Prostate gland (tissue), 2 donors: ENCODE measurements at regions not wholly inside any gene's neighbourhood (a gene's known extent, or its start where the extent isn't known, plus 50 kb on each side); places are given as distances from the start of the nearest gene placed in this dataset.

Source experiments
- DNase-seq: peaks from one replicate; pipeline ENCODE4 v3.0.0-alpha.2; 2019; ENCODE audit warnings: low spot score
- H3K27ac ChIP-seq, 2 donors: fragments of 200-600 bp; sonication (generic); 2 replicates each; pipeline ENCODE4 v1.5.1; 2017 to 2019
- H3K27me3 ChIP-seq: fragments of 200-600 bp; sonication (generic); replicated peaks from 2 replicates; pipeline ENCODE4 v1.5.1; 2019; ENCODE audit not compliant: insufficient read depth
- H3K36me3 ChIP-seq, 2 donors: fragments of 200-600 bp; sonication (generic); 1 replicate in 1 of 2; 2 replicates in 1 of 2; pipeline versions ENCODE4 v1.5.1 to v1.8.1; 2017 to 2019
- H3K4me1 ChIP-seq: fragments of 200-600 bp; sonication (generic); replicated peaks from 2 replicates; pipeline ENCODE4 v1.5.1; 2019
- H3K4me3 ChIP-seq, 2 donors: fragments of 200-600 bp; sonication (generic); 2 replicates each; pipeline ENCODE4 v1.5.1; 2017 to 2019
- H3K9me3 ChIP-seq: fragments of 200-600 bp; sonication (generic); 2 replicates; pipeline ENCODE4 v1.5.1; 2017
- POLR2A ChIP-seq: fragments of 450-650 bp; IDR thresholded peaks from one replicate; pipeline ENCODE4 v1.6.1; 2016; ENCODE audit warnings: antibody characterized with exemption, mild to moderate bottlenecking
- POLR2AphosphoS5 ChIP-seq: sonication (generic); formaldehyde crosslinking; IDR thresholded peaks from one replicate; pipeline ENCODE4 v1.6.1; 2017; ENCODE audit warnings: antibody characterized with exemption
- WGBS: methylation state at CpG from one replicate; pipeline ENCODE4 v1.1.5; 2018; 5-methylcytosine and 5-hydroxymethylcytosine counted together
- intact Hi-C: fragments of 100-400 bp; cut with DNase I; formaldehyde crosslinking; loops from one replicate; pipeline ENCODE4 v1.14.2; 2022
- TF ChIP-seq, protein P1 (sequence below), 4 experiments: fragments of 200-600 bp in 2 of 4; fragments of 450-650 bp in 2 of 4; sonication (generic) in 2 of 4; IDR thresholded peaks; 1 replicate in 3 of 4; 2 replicates in 1 of 4; pipeline ENCODE4 v1.5.1; 2016 to 2019; ENCODE audit warnings: antibody characterized with exemption in 4 of 4, mild to moderate bottlenecking in 2 of 4, moderate library complexity in 2 of 4

DNA sequence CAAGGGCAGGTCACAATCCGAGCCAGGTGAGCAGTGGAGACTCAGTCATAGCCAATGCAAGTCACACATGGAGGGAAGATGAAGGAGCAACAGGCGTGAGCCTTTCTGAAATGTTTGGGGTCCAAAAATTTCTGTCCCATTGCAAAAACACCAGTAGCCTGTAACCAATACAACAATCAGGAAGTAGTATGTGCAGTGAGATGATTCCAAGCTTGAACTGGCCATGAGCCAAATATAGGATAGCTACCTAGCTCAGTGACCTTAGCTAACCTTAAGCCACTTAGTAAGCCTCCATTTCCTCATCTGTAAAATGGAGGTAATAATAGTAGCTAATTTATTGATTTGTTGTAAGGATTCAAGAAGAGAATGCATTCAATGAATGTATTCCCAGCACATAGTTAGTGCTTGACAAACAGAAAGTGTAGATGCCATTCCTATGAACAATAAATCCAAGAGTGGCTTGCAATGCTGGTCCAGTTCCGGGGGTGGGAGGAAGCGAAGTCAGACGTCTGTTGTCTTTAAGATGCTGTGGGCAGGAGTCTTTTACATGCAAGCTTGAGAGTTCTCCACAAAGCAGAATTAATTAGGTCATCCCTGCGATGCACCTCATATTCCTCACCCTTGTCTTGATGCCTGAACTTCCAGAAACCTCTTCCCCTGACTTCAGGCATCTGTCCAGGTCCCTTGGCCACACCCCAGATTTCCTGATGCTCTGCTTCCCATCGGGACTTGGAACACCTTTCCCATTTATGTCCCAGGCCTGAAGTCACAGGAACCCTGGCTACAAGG lies 195.7 kb upstream of the UBL3 start:
- Histone ChIP-seq H3K9me3 (no peaks in the 10 kb centered on the region), H3K27me3 (no peaks in the 10 kb centered on the region), H3K4me1 (no peaks in the 10 kb centered on the region), H3K36me3 (no peaks in the 10 kb centered on the region), H3K27ac (no peak overlapping the region), H3K4me3 (no peak overlapping the region)
- TF ChIP-seq POLR2A (no peak), POLR2AphosphoS5 (no peak)
- TF ChIP-seq, protein P1, sequence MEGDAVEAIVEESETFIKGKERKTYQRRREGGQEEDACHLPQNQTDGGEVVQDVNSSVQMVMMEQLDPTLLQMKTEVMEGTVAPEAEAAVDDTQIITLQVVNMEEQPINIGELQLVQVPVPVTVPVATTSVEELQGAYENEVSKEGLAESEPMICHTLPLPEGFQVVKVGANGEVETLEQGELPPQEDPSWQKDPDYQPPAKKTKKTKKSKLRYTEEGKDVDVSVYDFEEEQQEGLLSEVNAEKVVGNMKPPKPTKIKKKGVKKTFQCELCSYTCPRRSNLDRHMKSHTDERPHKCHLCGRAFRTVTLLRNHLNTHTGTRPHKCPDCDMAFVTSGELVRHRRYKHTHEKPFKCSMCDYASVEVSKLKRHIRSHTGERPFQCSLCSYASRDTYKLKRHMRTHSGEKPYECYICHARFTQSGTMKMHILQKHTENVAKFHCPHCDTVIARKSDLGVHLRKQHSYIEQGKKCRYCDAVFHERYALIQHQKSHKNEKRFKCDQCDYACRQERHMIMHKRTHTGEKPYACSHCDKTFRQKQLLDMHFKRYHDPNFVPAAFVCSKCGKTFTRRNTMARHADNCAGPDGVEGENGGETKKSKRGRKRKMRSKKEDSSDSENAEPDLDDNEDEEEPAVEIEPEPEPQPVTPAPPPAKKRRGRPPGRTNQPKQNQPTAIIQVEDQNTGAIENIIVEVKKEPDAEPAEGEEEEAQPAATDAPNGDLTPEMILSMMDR (IDR thresholded peaks at IDR 0.05): no peak
- DNase-seq: no peak
- 85% methylated on average over 7 of the region's 7 CpGs for WGBS
- intact Hi-C loops: no loop called here

DNA sequence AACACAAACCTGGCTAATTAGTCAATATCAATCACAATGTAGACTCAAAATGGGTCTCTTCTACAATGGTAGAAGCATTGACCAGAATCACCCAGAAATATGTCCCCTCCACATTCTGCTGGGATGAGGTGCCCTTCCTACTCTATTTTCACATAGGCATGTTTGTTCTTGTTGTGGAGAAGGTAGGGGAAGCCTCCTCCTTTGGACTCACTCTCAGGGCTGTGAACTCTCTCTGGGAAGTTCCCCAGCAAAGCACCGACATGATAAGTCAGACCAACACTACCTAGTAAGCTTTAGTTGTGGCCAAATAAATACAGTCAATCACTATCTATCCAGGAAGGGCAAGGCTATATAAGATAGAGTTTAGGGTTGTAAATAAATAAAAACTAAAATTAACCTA lies 194.5 kb upstream of the UBL3 start:
- H3K36me3 ChIP-seq: no peaks in the 10 kb centered on the region
- WGBS: 48% methylated on average over 1 of the region's 1 CpG
- H3K4me3 ChIP-seq: no peak overlapping the region
- no peak for DNase-seq
- no peaks in the 10 kb centered on the region for H3K4me1 ChIP-seq
- intact Hi-C loops: no loop called here
- no peaks in the 10 kb centered on the region for H3K9me3 ChIP-seq
- H3K27me3 ChIP-seq: no peaks in the 10 kb centered on the region
- TF ChIP-seq POLR2AphosphoS5 (no peak), POLR2A (no peak)
- TF ChIP-seq, protein P1 (IDR thresholded peaks at IDR 0.05): no peak
- H3K27ac ChIP-seq: no peak overlapping the region

DNA sequence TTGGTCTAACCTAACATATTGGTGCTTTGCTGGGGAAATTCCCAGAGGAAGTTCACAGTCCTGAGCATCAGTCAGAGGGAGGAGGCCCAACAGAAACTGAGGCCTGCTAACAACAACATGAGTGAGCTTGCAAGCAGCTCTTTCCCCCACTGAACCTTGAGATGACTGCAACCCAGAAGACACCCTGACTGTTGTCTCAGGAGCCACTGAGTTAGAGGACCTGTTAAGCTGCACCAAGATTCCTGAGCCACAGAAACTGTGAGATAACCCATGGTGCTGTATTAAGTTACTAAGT lies 193.2 kb upstream of the UBL3 start:
- no peaks in the 10 kb centered on the region for H3K9me3 ChIP-seq
- no peak for DNase-seq
- H3K27me3 ChIP-seq: no peaks in the 10 kb centered on the region
- no peaks in the 10 kb centered on the region for H3K4me1 ChIP-seq
- TF ChIP-seq POLR2AphosphoS5 (no peak), POLR2A (no peak)
- TF ChIP-seq, protein P1 (IDR thresholded peaks at IDR 0.05): no peak
- no peaks in the 10 kb centered on the region for H3K36me3 ChIP-seq
- no peak overlapping the region for H3K27ac ChIP-seq
- no peak overlapping the region for H3K4me3 ChIP-seq
- intact Hi-C loops: no loop called here

DNA sequence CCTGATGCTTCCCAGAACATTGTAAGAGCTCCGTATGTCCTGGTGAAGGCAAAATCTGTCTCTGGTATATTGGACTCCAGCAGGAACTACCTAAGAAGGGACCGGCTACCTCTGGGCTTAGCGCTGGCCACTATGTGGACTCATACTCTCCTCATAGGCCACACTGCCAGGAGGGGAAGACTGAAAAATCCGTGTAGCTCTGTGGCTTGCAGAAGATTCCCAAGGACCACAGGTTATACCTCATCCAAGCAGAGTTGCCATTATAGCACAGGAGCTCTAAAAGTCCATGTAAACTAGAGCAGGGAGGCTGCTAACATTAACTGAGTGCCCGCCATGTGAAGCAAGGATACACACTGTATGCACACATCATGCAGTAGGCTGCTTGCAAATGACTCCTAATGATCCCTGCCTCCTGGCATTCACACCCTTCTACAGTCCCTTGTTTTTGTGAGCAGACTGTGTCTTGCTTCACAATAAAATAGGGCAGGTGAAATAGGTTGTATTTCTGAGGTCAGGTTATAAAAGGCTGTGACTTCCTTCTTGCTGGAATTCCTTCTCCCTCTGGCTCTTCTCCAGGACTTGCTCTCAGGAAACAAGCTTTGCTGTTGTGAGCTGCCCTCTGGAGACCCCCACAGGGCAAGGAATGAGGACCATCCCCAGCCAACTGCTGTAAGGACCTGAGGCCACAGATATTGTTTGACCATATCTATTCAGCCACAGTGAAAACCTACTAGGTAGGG lies 192.6 kb upstream of the UBL3 start:
- Histone ChIP-seq H3K27me3 (no peaks in the 10 kb centered on the region), H3K27ac (no peak overlapping the region), H3K9me3 (no peaks in the 10 kb centered on the region), H3K36me3 (no peaks in the 10 kb centered on the region), H3K4me3 (no peak overlapping the region), H3K4me1 (no peaks in the 10 kb centered on the region)
- intact Hi-C loops: no loop called here
- DNase-seq: no peak
- no peak for TF ChIP-seq POLR2AphosphoS5
- TF ChIP-seq, protein P1 (IDR thresholded peaks at IDR 0.05): no peak
- TF ChIP-seq POLR2A: no peak
- 82% methylated on average over 5 of the region's 5 CpGs for WGBS

DNA sequence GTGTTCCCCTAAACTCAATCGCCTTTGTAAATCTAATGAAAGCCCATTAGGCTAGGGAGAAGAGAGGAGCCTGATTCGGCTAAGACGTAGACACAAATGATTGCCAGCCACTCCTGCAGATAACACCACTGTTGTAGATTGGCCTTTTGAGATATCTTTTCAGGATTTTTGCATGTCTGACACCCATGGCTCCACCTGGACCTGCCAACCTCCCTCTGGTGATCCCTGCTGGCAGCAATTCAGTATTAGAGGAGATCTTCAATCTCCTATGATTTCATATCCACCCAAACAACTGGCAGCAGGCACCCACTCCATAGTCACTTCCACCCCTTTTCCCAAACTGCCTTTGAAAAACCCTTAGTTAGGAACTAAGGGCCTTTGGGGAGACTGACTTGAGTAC lies 191.9 kb upstream of the UBL3 start:
- Histone ChIP-seq H3K27ac (no peak overlapping the region), H3K27me3 (no peaks in the 10 kb centered on the region), H3K4me3 (no peak overlapping the region), H3K4me1 (no peaks in the 10 kb centered on the region), H3K9me3 (no peaks in the 10 kb centered on the region), H3K36me3 (no peaks in the 10 kb centered on the region)
- intact Hi-C loops: no loop called here
- TF ChIP-seq POLR2A (no peak), POLR2AphosphoS5 (no peak)
- TF ChIP-seq, protein P1 (IDR thresholded peaks at IDR 0.05): no peak
- DNase-seq: no peak
- 74% methylated on average over 3 of the region's 3 CpGs for WGBS
